ENCODE measurements at regions not wholly inside any gene's neighbourhood (a gene's known extent, or its start where the extent isn't known, plus 50 kb on each side); places are given as distances from the start of the nearest gene placed in this dataset.

- H3K4me3 ChIP-seq (ENCODE audit: low read depth, low read length), result no peak overlapping the region
- in situ Hi-C loops (cut with HindIII; ENCODE audit: low sequenced_read_pairs), result no loop called here
- TF ChIP-seq CTCF (IDR thresholded peaks at IDR 0.05; ENCODE audit: low read depth, low read length), result no peak
- DNase-seq (ENCODE audit: low read depth, low spot score), result no peak
Observed at GRCh38 chr16:64017796-64018195, 1104.1 kb downstream of the CDH11 start.

- TF ChIP-seq CTCF (IDR thresholded peaks at IDR 0.05; ENCODE audit: low read depth, low read length), result no peak
- DNase-seq (ENCODE audit: low read depth, low spot score), result no peak
- in situ Hi-C loops (cut with HindIII; ENCODE audit: low sequenced_read_pairs), result no loop called here
- no peak overlapping the region for H3K4me3 ChIP-seq (ENCODE audit: low read depth, low read length)
Observed at GRCh38 chr16:64013856-64014255, 1108.0 kb downstream of the CDH11 start.

GRCh38 chr16:64012166-64012565, 1109.7 kb downstream of the CDH11 start:
- TF ChIP-seq CTCF (IDR thresholded peaks at IDR 0.05; ENCODE audit: low read depth, low read length), result no peak
- DNase-seq (ENCODE audit: low read depth, low spot score), result peak; percentile 3
- H3K4me3 ChIP-seq (ENCODE audit: low read depth, low read length), result no peak overlapping the region
- in situ Hi-C loops (cut with HindIII; ENCODE audit: low sequenced_read_pairs), result no loop called here

- DNase-seq (ENCODE audit: low read depth, low spot score), result no peak
- in situ Hi-C loops (cut with HindIII; ENCODE audit: low sequenced_read_pairs), result no loop called here
- no peak for TF ChIP-seq CTCF (IDR thresholded peaks at IDR 0.05; ENCODE audit: low read depth, low read length)
- H3K4me3 ChIP-seq (ENCODE audit: low read depth, low read length), result no peak overlapping the region
Observed at GRCh38 chr16:64011650-64012049, 1110.2 kb downstream of the CDH11 start.

- peak; percentile 4 for TF ChIP-seq CTCF (IDR thresholded peaks at IDR 0.05; ENCODE audit: low read depth, low read length)
- no peak overlapping the region for H3K4me3 ChIP-seq (ENCODE audit: low read depth, low read length)
- in situ Hi-C loops (cut with HindIII; ENCODE audit: low sequenced_read_pairs), result no loop called here
- no peak for DNase-seq (ENCODE audit: low read depth, low spot score)
Observed at GRCh38 chr16:64008131-64008530, 1113.7 kb downstream of the CDH11 start.

- DNase-seq (ENCODE audit: low read depth, low spot score), result no peak
- in situ Hi-C loops (cut with HindIII; ENCODE audit: low sequenced_read_pairs), result no loop called here
- TF ChIP-seq CTCF (IDR thresholded peaks at IDR 0.05; ENCODE audit: low read depth, low read length), result no peak
- H3K4me3 ChIP-seq (ENCODE audit: low read depth, low read length), result no peak overlapping the region
Observed at GRCh38 chr16:64004116-64004515, 1117.7 kb downstream of the CDH11 start.

GRCh38 chr16:63995025-63995424, 1126.8 kb downstream of the CDH11 start:
- no peak for DNase-seq (ENCODE audit: low read depth, low spot score)
- H3K4me3 ChIP-seq (ENCODE audit: low read depth, low read length), result no peak overlapping the region
- in situ Hi-C loops (cut with HindIII; ENCODE audit: low sequenced_read_pairs), result no loop called here
- TF ChIP-seq CTCF (IDR thresholded peaks at IDR 0.05; ENCODE audit: low read depth, low read length), result no peak
